HG03521 (cell line): ENCODE measurements at regions not wholly inside any gene's neighbourhood (a gene's known extent, or its start where the extent isn't known, plus 50 kb on each side); places are given as distances from the start of the nearest gene placed in this dataset.

Experiments
- ATAC-seq: cut with Tn5 transposase; IDR thresholded peaks from one replicate; pipeline ENCODE4 v1.9.1; 2021; ENCODE audit warnings: mild to moderate bottlenecking, moderate library complexity; ENCODE audit not compliant: unreplicated experiment

- ATAC-seq, result no peak
These were observed 354.9 kb downstream of the TMEM135 start for GRCh38 chr11:87392665-87393064.

DNA sequence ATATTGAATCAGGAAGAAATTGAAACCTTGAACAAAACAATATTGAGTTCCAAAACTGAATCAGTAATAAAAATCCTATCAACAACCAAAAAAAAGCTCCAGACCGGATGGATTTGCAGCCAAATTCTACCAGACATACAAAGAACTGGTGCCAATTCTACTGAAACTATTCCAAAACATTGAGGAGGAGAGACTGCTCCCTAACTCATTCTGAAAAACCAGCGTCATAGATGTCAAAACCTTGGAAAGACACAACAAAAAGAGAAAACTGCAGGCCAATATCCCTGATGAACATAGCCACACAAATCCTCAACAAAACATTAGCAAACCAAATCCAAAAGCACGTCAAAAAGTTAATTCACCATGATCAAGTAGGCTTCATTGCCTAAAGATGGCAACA is 353.8 kb downstream of the TMEM135 start:
- no peak for ATAC-seq

GRCh38 chr11:87384078-87384729 is 346.5 kb downstream of the TMEM135 start:
- ATAC-seq, result no peak

DNA sequence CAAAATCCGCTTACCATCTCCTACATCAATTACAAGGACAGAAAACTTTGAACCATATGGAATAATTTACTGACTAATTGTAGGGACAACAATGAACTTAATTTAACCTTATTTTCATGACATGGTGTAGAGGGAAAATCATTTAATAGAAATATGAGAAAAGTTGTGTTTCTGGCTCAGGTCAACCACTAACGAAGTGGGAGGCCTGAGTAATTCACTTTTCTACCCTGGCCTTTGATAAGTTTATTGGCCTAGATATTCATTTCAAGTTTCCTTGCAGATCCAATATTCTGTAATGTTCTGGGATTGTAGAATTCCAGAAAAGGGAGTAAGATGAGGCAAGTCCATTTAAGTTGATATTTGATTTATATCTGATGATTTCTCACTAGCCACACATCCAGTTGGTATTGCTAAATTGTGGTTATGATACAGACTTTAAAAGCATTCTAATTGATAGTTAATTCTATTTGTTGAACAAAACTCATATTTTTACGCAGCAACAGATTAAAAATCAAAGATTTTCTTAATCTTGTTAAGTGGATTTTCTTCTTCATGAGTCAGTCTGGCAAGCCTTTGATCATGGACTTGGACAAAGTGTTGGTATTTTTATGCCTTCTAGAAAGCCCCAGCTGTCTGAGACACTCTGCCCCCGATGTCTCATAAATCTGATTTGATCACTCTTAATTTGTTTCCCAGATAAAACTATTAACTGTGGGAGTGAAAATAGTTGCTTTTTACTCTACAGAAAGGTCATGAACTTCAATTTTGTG is 336.5 kb downstream of the TMEM135 start:
- no peak for ATAC-seq
